Liver (tissue), 3 donors: ENCODE measurements at regions not wholly inside any gene's neighbourhood (a gene's known extent, or its start where the extent isn't known, plus 50 kb on each side); places are given as distances from the start of the nearest gene placed in this dataset.

ENCODE experiments used
- ATF3 ChIP-seq: IDR thresholded peaks from 2 replicates; pipeline ENCODE4 v1.6.1; 2016; ENCODE audit warnings: antibody characterized with exemption
- GABPA ChIP-seq, 2 donors: IDR thresholded peaks in 1 of 2; conservative IDR thresholded peaks in 1 of 2; 2 replicates each; pipeline ENCODE4 v1.6.1; 2016; ENCODE audit warnings: antibody characterized with exemption in 2 of 2, mild to moderate bottlenecking in 1 of 2, moderate library complexity in 1 of 2
- JUND ChIP-seq, 2 donors: IDR thresholded peaks; 2 replicates each; pipeline ENCODE4 v1.6.1; 2016; ENCODE audit warnings: antibody characterized with exemption in 2 of 2
- NR2F2 ChIP-seq: IDR thresholded peaks from 2 replicates; pipeline ENCODE4 v1.6.1; 2016; ENCODE audit warnings: antibody characterized with exemption
- RAD21 ChIP-seq, 2 donors: IDR thresholded peaks; 2 replicates each; pipeline ENCODE4 v1.6.1; 2016; ENCODE audit warnings: antibody characterized with exemption in 2 of 2, mild to moderate bottlenecking in 2 of 2
- REST ChIP-seq: IDR thresholded peaks from 2 replicates; pipeline ENCODE4 v1.6.1; 2016; ENCODE audit warnings: antibody characterized with exemption, mild to moderate bottlenecking
- RXRA ChIP-seq, 2 donors: IDR thresholded peaks; 2 replicates each; pipeline ENCODE4 v1.6.1; 2017 to 2018; ENCODE audit warnings: antibody characterized with exemption in 2 of 2, mild to moderate bottlenecking in 1 of 2
- SP1 ChIP-seq: IDR thresholded peaks from 2 replicates; pipeline ENCODE4 v1.6.1; 2018; ENCODE audit warnings: antibody characterized with exemption, mild to moderate bottlenecking
- YY1 ChIP-seq: IDR thresholded peaks from 2 replicates; pipeline ENCODE4 v1.6.1; 2016; ENCODE audit warnings: antibody characterized with exemption, mild to moderate bottlenecking
- TF ChIP-seq, protein P1 (sequence below): fragments of 150-350 bp; IDR thresholded peaks from 2 replicates; pipeline ENCODE4 v1.5.1; 2017; ENCODE audit warnings: improper control_type of control experiment, low read depth, low read length; ENCODE audit not compliant: missing input control
- TF ChIP-seq, protein P2 (sequence below): IDR thresholded peaks from 2 replicates; pipeline ENCODE4 v1.6.1; 2016; ENCODE audit warnings: antibody characterized with exemption
- donor health status: healthy.
- donor health status: healthy.

GRCh38 chr2:122993592-122993991, 1031.5 kb upstream of the CNTNAP5 start:
- TF ChIP-seq, protein P1, sequence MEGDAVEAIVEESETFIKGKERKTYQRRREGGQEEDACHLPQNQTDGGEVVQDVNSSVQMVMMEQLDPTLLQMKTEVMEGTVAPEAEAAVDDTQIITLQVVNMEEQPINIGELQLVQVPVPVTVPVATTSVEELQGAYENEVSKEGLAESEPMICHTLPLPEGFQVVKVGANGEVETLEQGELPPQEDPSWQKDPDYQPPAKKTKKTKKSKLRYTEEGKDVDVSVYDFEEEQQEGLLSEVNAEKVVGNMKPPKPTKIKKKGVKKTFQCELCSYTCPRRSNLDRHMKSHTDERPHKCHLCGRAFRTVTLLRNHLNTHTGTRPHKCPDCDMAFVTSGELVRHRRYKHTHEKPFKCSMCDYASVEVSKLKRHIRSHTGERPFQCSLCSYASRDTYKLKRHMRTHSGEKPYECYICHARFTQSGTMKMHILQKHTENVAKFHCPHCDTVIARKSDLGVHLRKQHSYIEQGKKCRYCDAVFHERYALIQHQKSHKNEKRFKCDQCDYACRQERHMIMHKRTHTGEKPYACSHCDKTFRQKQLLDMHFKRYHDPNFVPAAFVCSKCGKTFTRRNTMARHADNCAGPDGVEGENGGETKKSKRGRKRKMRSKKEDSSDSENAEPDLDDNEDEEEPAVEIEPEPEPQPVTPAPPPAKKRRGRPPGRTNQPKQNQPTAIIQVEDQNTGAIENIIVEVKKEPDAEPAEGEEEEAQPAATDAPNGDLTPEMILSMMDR, result no peak
- TF ChIP-seq REST (no peak), SP1 (no peak), JUND (IDR thresholded peaks at IDR 0.05) (no peak), YY1 (no peak), RAD21 (IDR thresholded peaks at IDR 0.05) (no peak), RXRA (IDR thresholded peaks at IDR 0.05) (no peak), GABPA (IDR thresholded peaks at IDR 0.05 in 1 of 2, conservative IDR thresholded peaks at IDR 0.05 in 1 of 2) (no peak), NR2F2 (no peak), ATF3 (no peak)
- TF ChIP-seq, protein P2, sequence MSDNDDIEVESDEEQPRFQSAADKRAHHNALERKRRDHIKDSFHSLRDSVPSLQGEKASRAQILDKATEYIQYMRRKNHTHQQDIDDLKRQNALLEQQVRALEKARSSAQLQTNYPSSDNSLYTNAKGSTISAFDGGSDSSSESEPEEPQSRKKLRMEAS, result no peak
